ENCODE measurements at regions not wholly inside any gene's neighbourhood (a gene's known extent, or its start where the extent isn't known, plus 50 kb on each side); places are given as distances from the start of the nearest gene placed in this dataset.
"Not testable (repeated sequence)": the region's sequence is repeated elsewhere in the genome, so short reads cannot be mapped to it uniquely, and the experiment has no call there.

DNA sequence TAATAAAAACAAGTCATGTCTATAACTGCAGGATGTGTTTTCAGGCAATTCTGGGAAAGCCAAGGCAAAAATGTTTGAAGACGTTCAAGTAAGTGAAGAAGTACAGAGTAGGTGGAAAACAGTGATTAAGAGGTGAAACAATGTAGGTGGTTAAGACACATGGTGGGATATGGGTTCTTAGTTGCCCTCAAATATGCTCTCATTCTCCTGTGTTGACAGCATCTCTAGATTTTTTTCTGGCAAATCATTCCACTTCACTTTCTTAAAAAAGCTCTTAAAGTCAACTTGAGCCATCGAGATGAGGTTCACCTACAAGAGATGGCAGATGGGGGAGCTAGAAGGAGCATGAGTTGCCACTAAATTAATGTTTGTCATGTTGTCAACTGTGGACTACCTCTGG lies 1041.0 kb upstream of the CNTN5 start:
- no peak for DNase-seq

- no peak for DNase-seq
These were observed 1038.2 kb upstream of the CNTN5 start for GRCh38 chr11:97982512-97982911.

DNA sequence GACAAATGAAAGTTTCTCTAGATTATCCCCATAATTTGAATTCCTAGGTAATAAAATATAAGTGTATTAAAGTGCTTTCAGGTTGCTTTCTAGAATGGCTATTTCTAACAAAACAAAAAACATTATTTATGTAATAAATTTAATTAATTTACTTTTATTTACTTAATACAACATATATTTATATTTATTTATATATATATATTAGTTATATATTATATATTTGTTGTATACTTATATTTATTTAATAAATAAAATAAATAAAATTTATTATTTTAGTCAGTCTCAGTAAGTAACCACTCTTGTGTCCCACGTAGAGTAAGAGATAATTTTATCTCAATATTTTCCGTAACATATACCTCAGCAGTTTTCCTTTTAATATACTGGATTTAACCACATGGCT lies 1031.6 kb upstream of the CNTN5 start:
- DNase-seq = no peak

DNA sequence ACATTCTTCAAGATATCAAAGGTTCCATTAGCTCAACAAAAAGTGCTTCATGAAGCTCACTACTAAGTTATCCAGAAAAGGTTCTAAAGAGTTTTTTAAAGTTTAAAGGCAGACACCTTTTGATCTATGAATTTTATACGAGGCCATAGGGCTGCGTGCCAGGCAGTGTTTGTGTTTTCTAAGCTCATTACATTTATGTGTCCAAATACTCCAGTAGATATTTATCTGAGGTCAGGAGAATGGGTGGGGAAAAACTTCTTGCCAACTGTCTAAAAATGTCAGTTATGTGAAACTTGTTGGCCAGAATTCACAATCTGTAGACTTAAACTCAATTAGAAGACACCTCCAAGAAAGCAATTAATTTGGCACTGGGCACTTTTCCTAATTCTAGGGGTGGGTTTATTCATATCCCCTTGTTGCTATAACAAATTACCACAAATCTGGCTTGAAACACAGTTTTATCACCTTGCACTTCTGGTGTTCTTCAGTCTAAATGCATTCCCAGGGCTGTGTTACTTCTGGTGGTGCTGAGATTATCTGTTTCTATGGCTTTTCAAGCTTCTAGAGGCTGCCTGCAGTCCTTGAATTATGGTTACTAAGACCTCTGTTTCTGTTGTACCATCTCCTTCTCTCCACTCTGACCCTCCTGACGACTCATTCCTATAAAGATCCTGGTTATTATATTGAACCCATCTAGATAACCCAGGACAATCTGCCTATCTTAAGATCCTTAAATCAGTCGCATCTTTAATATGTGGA lies 1030.4 kb upstream of the CNTN5 start:
- peak; percentile 51 for DNase-seq

- peak; percentile 29 for DNase-seq
These were observed 1027.2 kb upstream of the CNTN5 start for GRCh38 chr11:97993562-97993961.

GRCh38 chr11:97995874-97996273 lies 1024.9 kb upstream of the CNTN5 start:
- DNase-seq = no peak

- DNase-seq = peak; percentile 85
These were observed 1024.0 kb upstream of the CNTN5 start for GRCh38 chr11:97996762-97997161.

GRCh38 chr11:98003606-98004371 lies 1017.0 kb upstream of the CNTN5 start:
- DNase-seq = peak; percentile 47

- DNase-seq = no peak
These were observed 1013.7 kb upstream of the CNTN5 start for GRCh38 chr11:98007072-98007471.

DNA sequence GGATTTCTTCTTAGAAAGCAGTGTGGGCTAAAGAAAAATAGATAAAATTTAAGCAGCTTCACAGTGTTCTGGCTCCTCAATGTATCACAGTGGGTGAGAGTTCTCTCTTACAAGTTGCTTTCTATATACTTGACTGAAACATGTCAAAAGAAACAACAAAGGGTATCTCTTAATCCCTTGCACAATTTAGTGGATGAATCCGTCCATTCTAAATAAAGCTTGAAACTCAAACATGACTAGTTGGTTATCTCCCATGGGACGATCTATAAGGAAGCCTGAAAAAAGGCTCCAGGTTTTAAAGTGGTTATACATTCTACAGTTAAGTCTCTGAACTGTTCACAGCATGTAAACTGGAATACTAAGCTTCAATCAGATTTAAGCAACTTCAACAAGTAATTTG lies 993.1 kb upstream of the CNTN5 start:
- DNase-seq = no peak

DNA sequence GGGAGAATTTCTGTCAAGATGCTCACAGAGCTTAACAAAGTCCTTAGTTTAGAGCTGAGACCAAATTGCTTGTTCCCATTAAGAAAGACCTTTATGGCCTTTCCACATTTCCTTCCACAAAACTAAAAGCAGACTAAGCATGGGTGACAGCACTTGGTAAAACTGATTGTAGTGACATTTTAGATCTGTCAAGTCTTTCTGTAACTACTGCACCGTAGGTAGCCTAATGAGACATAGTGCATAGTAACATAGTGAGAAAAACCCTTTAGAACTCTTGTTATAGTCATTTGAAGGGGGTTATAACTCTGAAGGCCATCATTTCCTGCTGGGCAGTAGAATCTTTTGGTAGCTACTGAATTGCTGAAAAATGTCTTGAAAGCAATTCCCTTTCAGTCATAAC lies 990.9 kb upstream of the CNTN5 start:
- DNase-seq = no peak

- no peak for DNase-seq
These were observed 983.9 kb upstream of the CNTN5 start for GRCh38 chr11:98036810-98037209.

- no peak for DNase-seq
These were observed 980.5 kb upstream of the CNTN5 start for GRCh38 chr11:98040061-98040808.

- DNase-seq = no peak
These were observed 973.1 kb upstream of the CNTN5 start for GRCh38 chr11:98047647-98048046.

- DNase-seq = no peak
These were observed 966.9 kb upstream of the CNTN5 start for GRCh38 chr11:98053851-98054250.

- peak; percentile 37 for DNase-seq
These were observed 963.8 kb upstream of the CNTN5 start for GRCh38 chr11:98056945-98057344.

DNA sequence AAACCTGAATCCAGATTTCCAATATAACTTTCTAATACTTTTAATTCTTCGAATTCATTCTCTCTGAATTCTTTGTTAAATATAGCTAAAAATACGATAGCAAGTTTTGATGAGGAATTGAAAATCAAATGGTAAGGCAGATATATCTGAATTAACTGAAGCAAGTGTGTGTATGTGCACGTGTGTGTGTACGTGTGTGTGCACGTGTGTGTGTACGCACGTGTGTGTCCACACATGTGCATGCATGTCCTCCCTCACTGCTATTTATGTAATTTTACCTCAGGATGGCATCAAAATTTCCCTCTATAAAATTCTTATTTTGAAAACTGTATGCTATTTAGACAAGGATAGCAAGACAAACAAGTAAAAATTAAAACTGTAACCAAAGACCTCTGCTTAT lies 961.3 kb upstream of the CNTN5 start:
- DNase-seq = no peak

- DNase-seq = no peak
These were observed 960.0 kb upstream of the CNTN5 start for GRCh38 chr11:98060759-98061158.

- DNase-seq = no peak
These were observed 958.9 kb upstream of the CNTN5 start for GRCh38 chr11:98061858-98062257.

GRCh38 chr11:98062714-98063113 lies 958.0 kb upstream of the CNTN5 start:
- DNase-seq = no peak

GRCh38 chr11:98068251-98068650 lies 952.5 kb upstream of the CNTN5 start:
- no peak for DNase-seq

GRCh38 chr11:98069147-98069546 lies 951.6 kb upstream of the CNTN5 start:
- DNase-seq = not testable (repeated sequence)

GRCh38 chr11:98069861-98070260 lies 950.9 kb upstream of the CNTN5 start:
- no peak for DNase-seq

Measured in OCI-M1 (cell line).